Activated CD4-positive, alpha-beta T cell treated with anti-CD3 and anti-CD28 coated beads, Interleukin-2, amount 10 ng/mL, durations not matched to agents 7 days and 5 days (primary cell): ENCODE measurements at regions not wholly inside any gene's neighbourhood (a gene's known extent, or its start where the extent isn't known, plus 50 kb on each side); places are given as distances from the start of the nearest gene placed in this dataset.

Experiments
- CTCF ChIA-PET: fragments of 350-600 bp; sonication (Branson Sonifier 250); formaldehyde crosslinking; loops from one replicate; lab custom pipeline; 2021; ENCODE audit warnings: antibody characterized with exemption; lab: Charles Lee
- POLR2A ChIA-PET: fragments of 350-600 bp; sonication (Branson Sonifier 250); formaldehyde crosslinking; loops from one replicate; lab custom pipeline; 2021; ENCODE audit warnings: antibody characterized with exemption; lab: Charles Lee
- DNase-seq: peaks from one replicate; pipeline ENCODE4 v3.0.0-alpha.2; 2020
- H3K27ac Mint-ChIP-seq: one replicate; pipeline ENCODE4 v1.8.0; 2021; ENCODE audit warnings: mild to moderate bottlenecking, moderate library complexity, mixed read lengths
- H3K27me3 Mint-ChIP-seq: one replicate; pipeline ENCODE4 v1.8.0; 2021; ENCODE audit warnings: mixed read lengths
- H3K36me3 Mint-ChIP-seq: one replicate; pipeline ENCODE4 v1.8.0; 2021; ENCODE audit warnings: low read depth, mixed read lengths
- H3K4me1 Mint-ChIP-seq: one replicate; pipeline ENCODE4 v1.8.0; 2021; ENCODE audit warnings: mixed read lengths
- H3K4me3 Mint-ChIP-seq: one replicate; pipeline ENCODE4 v1.8.0; 2021; ENCODE audit warnings: mild to moderate bottlenecking, moderate library complexity, mixed read lengths
- H3K9me3 Mint-ChIP-seq: one replicate; pipeline ENCODE4 v1.8.0; 2021; ENCODE audit warnings: mixed read lengths

GRCh38 chr2:238701341-238702206, 146.3 kb upstream of the TWIST2 start:
- no peaks in the 10 kb centered on the region for H3K9me3 Mint-ChIP-seq
- H3K27ac Mint-ChIP-seq: no peak overlapping the region
- H3K36me3 Mint-ChIP-seq: no peaks in the 10 kb centered on the region
- peaks cover 3% of the 10 kb centered on the region for H3K27me3 Mint-ChIP-seq
- POLR2A ChIA-PET: no interaction called here
- H3K4me1 Mint-ChIP-seq: no peaks in the 10 kb centered on the region
- no peak for DNase-seq
- H3K4me3 Mint-ChIP-seq: no peak overlapping the region
- CTCF ChIA-PET: no interaction called here

- Mint-ChIP-seq H3K9me3 (no peaks in the 10 kb centered on the region), H3K4me1 (no peaks in the 10 kb centered on the region), H3K27ac (no peak overlapping the region), H3K4me3 (no peak overlapping the region), H3K36me3 (no peaks in the 10 kb centered on the region), H3K27me3 (peaks cover 5% of the 10 kb centered on the region)
- ChIA-PET POLR2A (no interaction called here), CTCF (interaction anchor here (0.6 to 1.1 kb wide), 2 partner anchors 55 to 463 kb away, joined by 3 to 4 read pairs; partner anchors contain the start of gene HES6)
- peak; percentile 4 for DNase-seq
These were observed 145.4 kb upstream of the TWIST2 start for GRCh38 chr2:238702276-238703052.

DNA sequence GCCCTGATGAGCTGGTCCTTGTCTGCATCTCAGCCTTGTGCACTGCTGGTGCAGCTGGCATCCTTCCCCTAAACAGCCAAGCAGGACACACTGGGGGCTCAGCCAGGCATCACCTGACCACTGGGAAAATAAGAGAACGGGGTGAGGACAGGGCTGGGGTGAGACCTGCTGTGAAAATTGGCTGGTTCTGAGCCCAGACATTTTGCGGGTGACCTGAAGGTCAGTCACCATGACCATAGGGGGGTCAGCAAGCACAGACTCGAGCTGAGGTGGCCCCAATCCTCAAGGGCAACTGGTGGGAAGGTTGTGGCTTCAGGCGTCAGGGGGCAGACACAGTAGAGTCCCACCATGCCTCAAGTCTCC, 144.9 kb upstream of the TWIST2 start:
- Mint-ChIP-seq H3K9me3 (no peaks in the 10 kb centered on the region), H3K4me3 (no peak overlapping the region), H3K27me3 (peaks cover 9% of the 10 kb centered on the region), H3K4me1 (no peaks in the 10 kb centered on the region), H3K27ac (no peak overlapping the region), H3K36me3 (no peaks in the 10 kb centered on the region)
- peak; percentile 1 for DNase-seq
- ChIA-PET POLR2A (no interaction called here), CTCF (interaction anchor here (0.6 to 1.1 kb wide), 2 partner anchors 56 to 463 kb away, joined by 3 to 4 read pairs; partner anchors contain the start of gene HES6)

- CTCF ChIA-PET: interaction anchor here (0.6 to 1.1 kb wide), 2 partner anchors 56 to 464 kb away, joined by 3 to 4 read pairs; partner anchors contain the start of gene HES6
These were observed 144.4 kb upstream of the TWIST2 start for GRCh38 chr2:238703436-238703835.

GRCh38 chr2:238704471-238705225, 143.2 kb upstream of the TWIST2 start:
- Mint-ChIP-seq H3K4me1 (no peaks in the 10 kb centered on the region), H3K27ac (no peak overlapping the region), H3K4me3 (no peak overlapping the region), H3K36me3 (no peaks in the 10 kb centered on the region), H3K27me3 (peaks cover 17% of the 10 kb centered on the region), H3K9me3 (no peaks in the 10 kb centered on the region)
- CTCF ChIA-PET: no interaction called here
- POLR2A ChIA-PET: no interaction called here
- no peak for DNase-seq

More at GRCh38 chr2:238703436-238703835, 144.4 kb upstream of the TWIST2 start:
- Mint-ChIP-seq H3K9me3 (no peaks in the 10 kb centered on the region), H3K4me3 (no peak overlapping the region), H3K27me3 (peaks cover 11% of the 10 kb centered on the region), H3K36me3 (no peaks in the 10 kb centered on the region), H3K27ac (no peak overlapping the region), H3K4me1 (no peaks in the 10 kb centered on the region)
- POLR2A ChIA-PET: no interaction called here
- peak; percentile 3 for DNase-seq

GRCh38 chr2:238706163-238706562, 141.7 kb upstream of the TWIST2 start:
- no peaks in the 10 kb centered on the region for H3K4me1 Mint-ChIP-seq
- POLR2A ChIA-PET: no interaction called here

GRCh38 chr2:238706673-238707072, 141.2 kb upstream of the TWIST2 start:
- no peaks in the 10 kb centered on the region for H3K36me3 Mint-ChIP-seq
- no peak overlapping the region for H3K27ac Mint-ChIP-seq

More at GRCh38 chr2:238706163-238706562, 141.7 kb upstream of the TWIST2 start:
- Mint-ChIP-seq H3K27ac (no peak overlapping the region), H3K4me3 (no peak overlapping the region), H3K9me3 (no peaks in the 10 kb centered on the region), H3K36me3 (no peaks in the 10 kb centered on the region), H3K27me3 (peaks cover 22% of the 10 kb centered on the region)
- DNase-seq: no peak
- CTCF ChIA-PET: no interaction called here

DNA sequence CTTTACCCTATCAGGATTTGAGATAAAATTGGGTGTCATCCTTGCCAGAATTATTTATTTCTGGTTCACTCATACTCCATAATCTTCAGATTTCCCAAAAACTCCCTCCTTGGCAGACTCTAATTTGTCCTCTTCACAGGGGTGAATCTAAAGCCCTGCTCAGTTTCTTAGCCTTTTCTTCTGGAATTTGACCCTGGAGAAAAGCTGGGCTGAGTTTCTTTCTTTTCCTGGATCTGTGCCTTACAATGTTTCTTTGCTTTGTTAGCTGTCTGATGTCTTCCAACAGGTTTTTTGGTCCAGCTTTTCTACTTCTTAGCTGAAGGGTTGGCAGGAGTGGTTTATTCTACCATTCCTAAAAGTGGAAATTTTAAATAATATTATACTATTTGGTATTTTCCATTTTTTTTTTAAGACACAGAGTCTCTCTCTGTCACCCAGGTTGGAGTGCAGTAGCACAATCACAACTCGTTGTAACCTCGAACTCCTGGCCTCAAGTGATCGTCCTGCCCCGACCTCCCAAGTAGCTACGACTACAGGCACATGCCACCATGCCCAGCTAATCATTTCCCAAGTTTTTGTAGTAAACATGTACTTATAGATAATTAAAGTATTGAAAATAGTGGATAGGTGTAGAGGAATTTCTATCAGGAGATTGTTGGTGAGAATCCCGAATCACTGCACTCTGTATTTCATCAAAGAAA, 138.4 kb upstream of the TWIST2 start:
- DNase-seq: no peak
- no peaks in the 10 kb centered on the region for H3K4me1 Mint-ChIP-seq
- no peaks in the 10 kb centered on the region for H3K9me3 Mint-ChIP-seq
- ChIA-PET CTCF (no interaction called here), POLR2A (no interaction called here)
- no peak overlapping the region for H3K27ac Mint-ChIP-seq
- H3K4me3 Mint-ChIP-seq: no peak overlapping the region
- H3K27me3 Mint-ChIP-seq: peaks cover 28% of the 10 kb centered on the region
- H3K36me3 Mint-ChIP-seq: no peaks in the 10 kb centered on the region

More at GRCh38 chr2:238706673-238707072, 141.2 kb upstream of the TWIST2 start:
- H3K27me3 Mint-ChIP-seq: peaks cover 23% of the 10 kb centered on the region
- no peaks in the 10 kb centered on the region for H3K4me1 Mint-ChIP-seq
- no peak overlapping the region for H3K4me3 Mint-ChIP-seq
- ChIA-PET POLR2A (no interaction called here), CTCF (no interaction called here)
- no peaks in the 10 kb centered on the region for H3K9me3 Mint-ChIP-seq
- no peak for DNase-seq

GRCh38 chr2:238710032-238710735, 137.7 kb upstream of the TWIST2 start:
- Mint-ChIP-seq H3K27ac (no peak overlapping the region), H3K36me3 (no peaks in the 10 kb centered on the region), H3K4me3 (no peak overlapping the region), H3K27me3 (peaks cover 28% of the 10 kb centered on the region), H3K4me1 (no peaks in the 10 kb centered on the region), H3K9me3 (no peaks in the 10 kb centered on the region)
- CTCF ChIA-PET: no interaction called here
- POLR2A ChIA-PET: no interaction called here
- no peak for DNase-seq

DNA sequence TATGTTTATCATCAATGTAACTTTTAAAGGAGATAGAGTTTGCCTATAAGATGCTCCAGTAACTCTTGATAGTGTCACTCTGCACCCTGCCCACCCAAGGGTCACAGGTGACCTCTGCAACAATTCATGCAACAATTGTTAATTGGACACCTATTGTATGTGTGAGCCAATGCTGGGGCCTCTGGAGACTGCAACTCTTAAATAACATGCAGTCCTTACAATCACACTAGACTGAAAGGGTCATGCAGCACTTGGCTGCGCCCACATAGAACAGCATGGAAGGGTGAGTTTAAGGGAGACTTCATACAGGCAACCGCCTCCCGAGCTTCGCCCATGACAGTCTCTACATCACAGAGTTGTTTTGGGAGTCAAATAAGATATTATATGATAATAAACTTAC, 137.1 kb upstream of the TWIST2 start:
- H3K9me3 Mint-ChIP-seq: no peaks in the 10 kb centered on the region
- no peak for DNase-seq
- H3K36me3 Mint-ChIP-seq: no peaks in the 10 kb centered on the region
- H3K27me3 Mint-ChIP-seq: peaks cover 30% of the 10 kb centered on the region
- CTCF ChIA-PET: no interaction called here
- POLR2A ChIA-PET: no interaction called here
- no peaks in the 10 kb centered on the region for H3K4me1 Mint-ChIP-seq
- no peak overlapping the region for H3K4me3 Mint-ChIP-seq
- no peak overlapping the region for H3K27ac Mint-ChIP-seq

- H3K27me3 Mint-ChIP-seq: peaks cover 28% of the 10 kb centered on the region
- ChIA-PET CTCF (no interaction called here), POLR2A (no interaction called here)
- DNase-seq: no peak
- no peaks in the 10 kb centered on the region for H3K4me1 Mint-ChIP-seq
- H3K9me3 Mint-ChIP-seq: no peaks in the 10 kb centered on the region
- H3K36me3 Mint-ChIP-seq: no peaks in the 10 kb centered on the region
- H3K27ac Mint-ChIP-seq: no peak overlapping the region
- H3K4me3 Mint-ChIP-seq: no peak overlapping the region
These were observed 136.5 kb upstream of the TWIST2 start for GRCh38 chr2:238711346-238711745.

DNA sequence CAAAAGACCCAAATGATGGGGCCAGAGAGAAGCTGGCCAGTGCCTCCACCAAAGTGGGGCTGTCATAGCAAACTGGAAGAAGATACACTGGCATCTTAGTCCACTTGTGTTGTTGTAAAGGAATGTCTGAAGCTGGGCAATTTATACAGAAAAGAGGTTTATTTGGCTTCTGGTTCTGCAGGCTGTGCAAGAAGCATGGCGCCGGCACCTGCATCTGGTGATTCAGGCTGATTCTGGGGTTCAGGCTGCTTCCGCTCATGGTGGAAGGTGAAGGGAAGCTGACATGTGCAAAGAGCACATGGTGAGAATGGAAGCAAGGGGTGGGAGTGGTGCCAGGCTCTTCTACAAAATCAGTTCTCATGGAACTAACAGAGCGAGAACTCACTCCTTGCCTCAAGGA, 135.9 kb upstream of the TWIST2 start:
- ChIA-PET CTCF (no interaction called here), POLR2A (interaction anchor here (0.6 kb wide), 1 partner anchor 26 kb away, joined by 3 read pairs; no protein-coding TSS in a partner anchor)
- Mint-ChIP-seq H3K27me3 (peaks cover 28% of the 10 kb centered on the region), H3K27ac (no peak overlapping the region), H3K9me3 (no peaks in the 10 kb centered on the region), H3K4me1 (no peaks in the 10 kb centered on the region), H3K36me3 (no peaks in the 10 kb centered on the region), H3K4me3 (no peak overlapping the region)
- no peak for DNase-seq
